ENCODE measurements at regions not wholly inside any gene's neighbourhood (a gene's known extent, or its start where the extent isn't known, plus 50 kb on each side); places are given as distances from the start of the nearest gene placed in this dataset.
"Not testable (repeated sequence)": the region's sequence is repeated elsewhere in the genome, so short reads cannot be mapped to it uniquely, and the experiment has no call there.

GRCh38 chr4:16411501-16412085 is 185.3 kb upstream of the TAPT1 start:
- no peaks in the 10 kb centered on the region for H4K20me1 ChIP-seq (ENCODE audit: insufficient read depth, low read length)
- no peaks in the 10 kb centered on the region for H3K27me3 ChIP-seq (ENCODE audit: insufficient read depth, low read length)
- no peak overlapping the region for H3K27ac ChIP-seq (ENCODE audit: low read depth, low read length, poor library complexity, severe bottlenecking)
- no peaks in the 10 kb centered on the region for H3K36me3 ChIP-seq (ENCODE audit: insufficient read depth, low read length)
- H3K79me2 ChIP-seq (ENCODE audit: insufficient read depth, low read length), result no peaks in the 10 kb centered on the region
- TF ChIP-seq EZH2 (IDR thresholded peaks at IDR 0.05; ENCODE audit: borderline replicate concordance, low read length) (no peak), CTCF (IDR thresholded peaks at IDR 0.05; ENCODE audit: low read length) (no peak)
- no peak overlapping the region for H3K4me2 ChIP-seq (ENCODE audit: low read length)
- no peak overlapping the region for H2AFZ ChIP-seq (ENCODE audit: low read length)
- H3K9me2 ChIP-seq (ENCODE audit: low read depth, low read length), result no peaks in the 10 kb centered on the region
- H3K9me3 ChIP-seq (ENCODE audit: low read length), result no peaks in the 10 kb centered on the region
- H3F3A ChIP-seq (ENCODE audit: insufficient read depth, low read length), result no peaks in the 10 kb centered on the region
- H3K4me1 ChIP-seq (ENCODE audit: insufficient read depth, low read length, severe bottlenecking), result no peaks in the 10 kb centered on the region
- no peak overlapping the region for H3K9ac ChIP-seq (ENCODE audit: low read length)
- H3K4me3 ChIP-seq (ENCODE audit: low read depth, low read length, poor library complexity, severe bottlenecking), result no peak overlapping the region

DNA sequence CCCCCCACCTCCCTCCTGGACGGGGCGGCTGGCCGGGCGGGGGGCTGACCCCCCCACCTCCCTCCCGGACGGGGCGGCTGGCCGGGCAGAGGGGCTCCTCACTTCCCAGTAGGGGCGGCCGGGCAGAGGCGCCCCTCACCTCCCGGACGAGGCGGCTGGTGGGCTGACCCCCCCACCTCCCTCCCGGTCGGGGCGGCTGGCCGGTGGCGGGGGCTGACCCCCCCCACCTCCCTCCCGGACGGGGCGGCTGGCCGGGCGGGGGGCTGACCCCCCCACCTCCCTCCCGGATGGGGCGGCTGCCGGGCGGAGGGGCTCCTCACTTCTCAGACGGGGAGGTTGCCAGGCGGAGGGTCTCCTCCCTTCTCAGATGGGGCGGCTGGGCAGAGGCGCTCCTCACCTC is 166.9 kb upstream of the TAPT1 start:
- not testable (repeated sequence) for H3F3A ChIP-seq (ENCODE audit: insufficient read depth, low read length); H3K4me1 ChIP-seq (ENCODE audit: insufficient read depth, low read length, severe bottlenecking); H3K36me3 ChIP-seq (ENCODE audit: insufficient read depth, low read length); H3K4me2 ChIP-seq (ENCODE audit: low read length); H3K27ac ChIP-seq (ENCODE audit: low read depth, low read length, poor library complexity, severe bottlenecking); H3K9me3 ChIP-seq (ENCODE audit: low read length); H3K27me3 ChIP-seq (ENCODE audit: insufficient read depth, low read length); H3K9me2 ChIP-seq (ENCODE audit: low read depth, low read length); H2AFZ ChIP-seq (ENCODE audit: low read length); H4K20me1 ChIP-seq (ENCODE audit: insufficient read depth, low read length); H3K4me3 ChIP-seq (ENCODE audit: low read depth, low read length, poor library complexity, severe bottlenecking); H3K9ac ChIP-seq (ENCODE audit: low read length); H3K79me2 ChIP-seq (ENCODE audit: insufficient read depth, low read length)

GRCh38 chr4:16391196-16391595 is 164.9 kb upstream of the TAPT1 start:
- Histone ChIP-seq H3K9ac (ENCODE audit: low read length) (no peak overlapping the region), H3K27me3 (ENCODE audit: insufficient read depth, low read length) (no peaks in the 10 kb centered on the region), H3K27ac (ENCODE audit: low read depth, low read length, poor library complexity, severe bottlenecking) (no peak overlapping the region), H3K36me3 (ENCODE audit: insufficient read depth, low read length) (no peaks in the 10 kb centered on the region), H3K4me2 (ENCODE audit: low read length) (no peak overlapping the region), H2AFZ (ENCODE audit: low read length) (no peak overlapping the region), H3K79me2 (ENCODE audit: insufficient read depth, low read length) (no peaks in the 10 kb centered on the region), H3F3A (ENCODE audit: insufficient read depth, low read length) (no peaks in the 10 kb centered on the region), H3K9me3 (ENCODE audit: low read length) (no peaks in the 10 kb centered on the region), H4K20me1 (ENCODE audit: insufficient read depth, low read length) (no peaks in the 10 kb centered on the region), H3K9me2 (ENCODE audit: low read depth, low read length) (no peaks in the 10 kb centered on the region), H3K4me1 (ENCODE audit: insufficient read depth, low read length, severe bottlenecking) (no peaks in the 10 kb centered on the region), H3K4me3 (ENCODE audit: low read depth, low read length, poor library complexity, severe bottlenecking) (no peak overlapping the region)
- TF ChIP-seq CTCF (IDR thresholded peaks at IDR 0.05; ENCODE audit: low read length) (no peak), EZH2 (IDR thresholded peaks at IDR 0.05; ENCODE audit: borderline replicate concordance, low read length) (no peak)

GRCh38 chr4:16387448-16387847 is 161.2 kb upstream of the TAPT1 start:
- Histone ChIP-seq H3K36me3 (ENCODE audit: insufficient read depth, low read length) (no peaks in the 10 kb centered on the region), H3K4me3 (ENCODE audit: low read depth, low read length, poor library complexity, severe bottlenecking) (no peak overlapping the region), H4K20me1 (ENCODE audit: insufficient read depth, low read length) (no peaks in the 10 kb centered on the region), H3K79me2 (ENCODE audit: insufficient read depth, low read length) (no peaks in the 10 kb centered on the region), H3K27me3 (ENCODE audit: insufficient read depth, low read length) (no peaks in the 10 kb centered on the region), H3K9ac (ENCODE audit: low read length) (no peak overlapping the region), H3K4me1 (ENCODE audit: insufficient read depth, low read length, severe bottlenecking) (no peaks in the 10 kb centered on the region), H3K4me2 (ENCODE audit: low read length) (no peak overlapping the region), H3F3A (ENCODE audit: insufficient read depth, low read length) (no peaks in the 10 kb centered on the region), H3K9me3 (ENCODE audit: low read length) (no peaks in the 10 kb centered on the region), H3K27ac (ENCODE audit: low read depth, low read length, poor library complexity, severe bottlenecking) (no peak overlapping the region), H2AFZ (ENCODE audit: low read length) (no peak overlapping the region), H3K9me2 (ENCODE audit: low read depth, low read length) (no peaks in the 10 kb centered on the region)
- TF ChIP-seq EZH2 (IDR thresholded peaks at IDR 0.05; ENCODE audit: borderline replicate concordance, low read length) (no peak), CTCF (IDR thresholded peaks at IDR 0.05; ENCODE audit: low read length) (no peak)
